ENCODE measurements at regions not wholly inside any gene's neighbourhood (a gene's known extent, or its start where the extent isn't known, plus 50 kb on each side); places are given as distances from the start of the nearest gene placed in this dataset.
"Not testable (repeated sequence)": the region's sequence is repeated elsewhere in the genome, so short reads cannot be mapped to it uniquely, and the experiment has no call there.

DNA sequence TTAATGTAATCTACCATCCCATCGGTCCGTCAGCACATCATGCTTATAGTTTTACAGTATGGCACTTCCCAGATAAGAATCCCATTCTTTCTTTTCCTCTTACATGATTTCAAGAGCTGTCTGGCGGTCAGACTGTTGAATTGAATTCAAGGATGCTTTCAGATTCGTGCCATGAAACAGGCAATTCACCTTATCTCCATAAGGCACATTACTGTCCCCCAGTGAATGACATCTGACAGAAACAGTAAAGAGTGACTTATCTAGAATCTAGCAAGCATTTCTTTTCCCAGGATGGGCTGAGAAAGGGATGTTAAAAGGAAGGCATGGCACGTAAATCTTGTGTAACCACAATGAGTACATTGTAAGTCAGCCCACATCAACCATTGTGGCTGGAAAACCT is 61.1 kb upstream of the SEM1 start:
- TF ChIP-seq CTCF (IDR thresholded peaks at IDR 0.05; ENCODE audit: low read depth, low read length), result no peak

DNA sequence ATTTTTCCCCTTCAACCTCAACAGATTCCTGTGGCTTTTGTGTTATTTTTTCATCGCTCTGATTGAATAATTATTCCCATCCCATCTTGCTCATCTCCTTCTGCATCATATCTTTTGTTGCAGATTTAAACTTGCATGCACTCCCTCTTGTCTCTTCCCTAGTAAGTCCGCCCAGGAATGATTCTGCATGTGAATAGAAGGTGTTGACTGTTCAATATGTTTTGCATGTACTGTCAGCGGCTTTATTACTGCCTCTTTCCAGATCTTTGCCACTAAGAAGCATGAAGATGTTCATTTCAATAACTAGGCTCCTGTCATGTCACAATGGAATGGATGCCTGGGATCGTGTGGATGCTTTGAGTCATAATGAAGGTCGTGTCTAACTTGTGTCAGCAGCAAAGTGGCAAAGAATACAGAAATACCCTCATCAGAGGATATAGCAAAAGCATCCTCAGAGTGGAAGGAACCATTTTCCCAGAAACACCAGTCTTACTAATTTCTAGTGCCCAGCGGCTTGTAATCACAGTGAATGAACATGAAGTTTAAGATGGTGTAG is 62.6 kb upstream of the SEM1 start:
- DNase-seq (ENCODE audit: extremely low read depth, low read depth), result no peak
- no peak for TF ChIP-seq CTCF (IDR thresholded peaks at IDR 0.05; ENCODE audit: low read depth, low read length)

More for the DNA sequence above, 61.1 kb upstream of the SEM1 start:
- DNase-seq (ENCODE audit: extremely low read depth, low read depth), result no peak

DNA sequence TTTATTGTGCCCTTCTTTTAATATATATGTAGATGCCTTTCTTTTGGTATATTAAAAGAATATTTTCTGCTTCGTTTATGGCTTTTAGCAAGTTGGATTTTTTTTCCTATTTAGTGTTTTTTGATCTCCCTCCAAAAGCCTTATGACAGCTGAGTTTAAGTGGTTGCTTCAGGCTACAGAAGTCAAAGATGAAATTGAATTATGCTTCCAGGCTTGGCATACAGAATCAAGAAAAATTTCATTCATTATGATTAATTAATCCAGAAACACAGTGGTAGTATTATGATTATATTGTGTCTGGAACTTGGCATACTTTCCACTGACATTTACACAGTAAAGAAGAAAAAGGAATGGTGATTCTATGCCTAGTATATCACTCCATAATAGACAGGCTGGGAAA is 63.8 kb upstream of the SEM1 start:
- no peak for DNase-seq (ENCODE audit: extremely low read depth, low read depth)
- no peak for TF ChIP-seq CTCF (IDR thresholded peaks at IDR 0.05; ENCODE audit: low read depth, low read length)

DNA sequence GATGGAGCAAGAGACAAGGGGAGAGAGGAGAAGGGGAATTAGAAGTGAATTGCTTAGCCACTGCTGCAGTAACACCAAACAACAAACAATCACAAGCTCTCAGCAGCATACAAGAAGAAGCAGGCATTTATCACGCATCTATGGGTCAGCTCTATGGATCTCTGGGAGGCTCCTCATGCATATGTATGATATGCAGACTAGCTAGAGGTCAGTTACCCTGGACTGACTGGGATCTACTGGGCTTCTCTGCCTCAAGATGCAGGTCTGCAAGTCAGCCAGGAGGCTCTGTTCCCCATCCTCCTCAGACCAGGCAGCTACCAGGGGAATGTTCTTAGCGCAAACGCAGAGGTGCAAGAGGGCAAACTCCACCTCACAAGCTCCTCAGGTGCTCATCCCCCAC is 64.7 kb upstream of the SEM1 start:
- no peak for TF ChIP-seq CTCF (IDR thresholded peaks at IDR 0.05; ENCODE audit: low read depth, low read length)
- no peak for DNase-seq (ENCODE audit: extremely low read depth, low read depth)

DNA sequence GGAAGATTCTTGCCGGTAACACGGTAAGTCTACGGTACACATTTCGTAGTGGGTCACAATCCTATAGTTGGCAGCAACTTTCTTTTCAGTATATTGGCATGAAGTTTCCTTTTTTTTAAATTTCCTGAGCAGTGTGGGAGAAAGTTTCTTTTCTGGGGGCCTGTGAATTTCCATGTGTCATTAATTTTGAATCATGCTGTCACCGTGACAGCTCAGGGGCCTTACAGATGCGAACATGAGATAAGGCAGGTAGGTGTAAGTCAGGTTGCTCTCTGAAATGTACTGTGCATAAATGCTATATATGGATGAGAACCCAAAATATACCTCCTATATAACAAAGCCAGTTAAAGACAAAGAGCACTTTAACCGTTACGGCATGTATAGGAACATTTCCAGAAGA is 65.4 kb upstream of the SEM1 start:
- TF ChIP-seq CTCF (IDR thresholded peaks at IDR 0.05; ENCODE audit: low read depth, low read length), result no peak
- no peak for DNase-seq (ENCODE audit: extremely low read depth, low read depth)

- no peak for DNase-seq (ENCODE audit: extremely low read depth, low read depth)
- TF ChIP-seq CTCF (IDR thresholded peaks at IDR 0.05; ENCODE audit: low read depth, low read length), result no peak; the same call in 1 of the 2 replicates
Observed at GRCh38 chr7:96778263-96778662, 68.6 kb upstream of the SEM1 start.

- TF ChIP-seq CTCF (IDR thresholded peaks at IDR 0.05; ENCODE audit: low read depth, low read length), result no peak
- DNase-seq (ENCODE audit: extremely low read depth, low read depth), result no peak
Observed at GRCh38 chr7:96781919-96782318, 72.3 kb upstream of the SEM1 start.

DNA sequence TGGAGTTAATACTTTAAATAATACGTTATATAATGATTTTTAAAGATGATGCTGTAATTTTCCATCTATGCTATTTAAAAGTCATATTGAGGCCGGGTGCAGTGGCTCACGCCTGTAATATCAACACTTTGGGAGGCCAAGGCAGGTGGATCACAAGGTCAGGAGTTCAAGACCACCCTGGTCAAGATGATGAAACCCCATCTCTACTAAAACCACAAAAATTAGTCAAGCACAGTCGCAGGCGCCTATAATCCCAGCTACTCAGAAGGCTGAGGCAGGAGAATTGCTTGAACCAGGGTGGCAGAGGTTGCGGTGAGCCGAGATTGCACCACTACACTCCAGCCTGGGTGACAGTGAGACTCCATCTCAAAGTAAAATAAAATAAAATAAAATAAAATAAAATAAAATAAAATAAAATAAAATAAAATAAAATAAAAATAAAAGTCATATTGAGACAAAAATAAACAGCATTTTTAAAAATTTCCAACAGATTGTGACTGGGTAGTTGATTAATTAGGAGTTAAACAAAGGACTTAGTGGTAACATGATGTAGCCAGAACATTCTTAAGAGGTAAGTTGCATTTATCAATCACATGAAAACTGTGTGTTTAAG is 73.1 kb upstream of the SEM1 start:
- not testable (repeated sequence) for DNase-seq (ENCODE audit: extremely low read depth, low read depth)

Measured in AG09319 (cell line).